Neural crest cell (in vitro differentiated cells): ENCODE measurements at regions not wholly inside any gene's neighbourhood (a gene's known extent, or its start where the extent isn't known, plus 50 kb on each side); places are given as distances from the start of the nearest gene placed in this dataset.

Source experiments
- DNase-seq: peaks from one replicate; pipeline ENCODE4 v3.0.0; 2021; ENCODE audit warnings: low read depth, mixed read lengths, low spot score
- H3K27ac Mint-ChIP-seq: one replicate; pipeline ENCODE4 v1.8.0; 2021; ENCODE audit warnings: mild to moderate bottlenecking, mixed read lengths; ENCODE audit not compliant: unreplicated experiment
- H3K27me3 Mint-ChIP-seq: 2 replicates; pipeline ENCODE4 v1.8.0; 2021; ENCODE audit warnings: low read depth, mild to moderate bottlenecking, mixed read lengths
- H3K36me3 Mint-ChIP-seq: 2 replicates; pipeline ENCODE4 v1.8.0; 2021; ENCODE audit warnings: low read depth, mild to moderate bottlenecking, mixed read lengths
- H3K4me1 Mint-ChIP-seq: 2 replicates; pipeline ENCODE4 v1.8.0; 2021; ENCODE audit warnings: mixed read lengths
- H3K4me3 Mint-ChIP-seq: one replicate; pipeline ENCODE4 v1.8.0; 2021; ENCODE audit warnings: mild to moderate bottlenecking, mixed read lengths
- H3K9me3 Mint-ChIP-seq: 2 replicates; pipeline ENCODE4 v1.8.0; 2021; ENCODE audit warnings: mixed read lengths
- CTCF ChIP-seq: fragments of 200-600 bp; sonication (generic); conservative IDR thresholded peaks from 2 replicates; pipeline ENCODE4 v1.5.0; 2021; ENCODE audit warnings: antibody characterized with exemption, mild to moderate bottlenecking

GRCh38 chr11:92625894-92626293 is 343.6 kb upstream of the MTNR1B start:
- no peak for TF ChIP-seq CTCF
- Mint-ChIP-seq H3K27ac (no peak overlapping the region), H3K27me3 (no peaks in the 10 kb centered on the region), H3K36me3 (peaks cover 5% of the 10 kb centered on the region), H3K4me1 (peaks cover 52% of the 10 kb centered on the region), H3K4me3 (no peak overlapping the region), H3K9me3 (peaks cover 2% of the 10 kb centered on the region)
- no peak for DNase-seq

DNA sequence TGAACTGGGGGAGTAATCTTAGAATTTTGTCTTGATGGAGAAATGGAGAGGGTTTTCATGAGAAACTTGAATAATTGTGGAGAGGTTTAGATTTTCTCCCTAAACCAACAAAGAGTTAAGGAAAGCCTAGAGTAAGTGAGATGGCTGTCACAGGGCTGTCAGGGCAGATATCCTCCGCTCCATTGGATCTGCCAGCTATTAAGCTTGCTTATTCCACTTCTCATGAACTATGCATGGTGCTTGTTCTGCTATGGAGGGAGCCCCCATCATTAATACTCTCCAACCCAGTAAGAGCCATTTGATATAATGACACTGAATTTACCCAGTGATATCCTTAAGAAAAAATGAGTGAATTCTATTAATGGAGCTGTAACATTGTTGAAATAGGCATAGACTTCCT is 342.8 kb upstream of the MTNR1B start:
- H3K4me1 Mint-ChIP-seq = peaks cover 52% of the 10 kb centered on the region
- no peak for DNase-seq
- no peak for TF ChIP-seq CTCF
- H3K9me3 Mint-ChIP-seq = peaks cover under 1% of the 10 kb centered on the region
- H3K27ac Mint-ChIP-seq = no peak overlapping the region
- H3K36me3 Mint-ChIP-seq = peaks cover 5% of the 10 kb centered on the region
- peak overlapping the region; percentile 11 for H3K4me3 Mint-ChIP-seq
- H3K27me3 Mint-ChIP-seq = no peaks in the 10 kb centered on the region

- no peak for TF ChIP-seq CTCF
- no peak for DNase-seq
- no peaks in the 10 kb centered on the region for H3K27me3 Mint-ChIP-seq
- H3K4me1 Mint-ChIP-seq = peaks cover 58% of the 10 kb centered on the region
- no peaks in the 10 kb centered on the region for H3K9me3 Mint-ChIP-seq
- no peak overlapping the region for H3K4me3 Mint-ChIP-seq
- H3K36me3 Mint-ChIP-seq = peaks cover 5% of the 10 kb centered on the region
- no peak overlapping the region for H3K27ac Mint-ChIP-seq
Measured at GRCh38 chr11:92627615-92628256, 341.7 kb upstream of the MTNR1B start.

DNA sequence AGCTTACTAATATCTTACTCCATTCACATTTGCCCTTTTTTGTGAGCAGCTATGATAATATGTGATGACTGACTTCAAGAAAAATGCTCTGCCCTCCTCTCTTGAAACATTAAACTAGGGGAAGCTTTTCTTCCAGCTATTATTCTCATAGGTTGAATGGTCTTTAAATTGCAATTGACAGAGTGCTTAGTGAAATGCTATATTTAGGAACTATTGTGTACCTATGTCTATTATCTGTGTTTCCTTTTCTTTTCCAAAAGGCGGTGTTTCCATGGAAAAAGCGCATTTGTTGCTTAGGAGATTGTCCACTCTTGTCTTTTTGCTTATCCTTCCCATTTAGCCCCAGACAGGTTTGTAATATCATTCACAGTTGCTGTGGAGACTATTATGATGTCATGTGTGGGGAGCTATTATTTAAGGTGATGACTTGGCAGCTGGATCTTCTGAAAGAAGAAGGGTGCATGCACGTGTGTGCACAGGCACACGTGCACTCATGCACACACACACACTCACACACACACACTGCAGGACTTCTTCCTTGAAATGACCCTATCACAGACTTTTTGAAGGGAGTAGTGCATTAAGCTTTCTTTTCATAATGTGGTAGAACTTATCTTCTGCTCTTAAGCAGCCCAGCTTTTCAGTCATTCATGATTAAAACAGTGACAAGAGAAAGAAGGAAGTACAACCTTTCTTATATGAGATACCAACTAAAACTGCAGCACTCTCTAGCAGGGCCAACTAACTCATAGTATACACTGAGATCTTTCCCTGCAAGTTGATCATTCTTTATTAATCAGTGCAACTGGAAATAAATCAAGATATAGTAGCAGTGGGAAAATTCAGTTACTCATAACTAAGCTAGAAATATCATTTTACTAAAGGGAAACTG is 340.8 kb upstream of the MTNR1B start:
- peaks cover 5% of the 10 kb centered on the region for H3K36me3 Mint-ChIP-seq
- H3K9me3 Mint-ChIP-seq = no peaks in the 10 kb centered on the region
- peak overlapping the region; percentile 66 for H3K27ac Mint-ChIP-seq
- no peak for DNase-seq
- H3K4me1 Mint-ChIP-seq = peaks cover 54% of the 10 kb centered on the region
- H3K4me3 Mint-ChIP-seq = peak overlapping the region; percentile 50
- H3K27me3 Mint-ChIP-seq = no peaks in the 10 kb centered on the region
- TF ChIP-seq CTCF = no peak

DNA sequence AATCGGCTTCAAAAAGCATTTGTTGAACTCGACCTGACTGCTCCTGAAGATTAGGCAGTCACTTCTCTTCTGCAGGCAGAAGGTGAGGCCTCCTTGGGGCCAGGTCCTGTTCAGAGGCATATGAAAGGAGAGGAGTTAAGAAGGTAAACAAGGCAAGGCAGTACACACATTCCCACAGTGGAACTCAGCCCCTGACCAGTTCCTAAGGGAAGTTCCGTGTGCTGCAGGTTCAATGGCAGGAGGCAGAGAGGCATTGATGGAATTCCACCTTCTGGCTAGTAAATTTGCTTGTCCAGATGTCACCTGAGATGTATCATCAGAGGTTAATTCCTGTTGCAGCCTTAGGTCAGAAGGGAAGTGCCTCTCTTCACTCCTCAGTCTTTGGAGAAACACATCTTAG is 337.0 kb upstream of the MTNR1B start:
- Mint-ChIP-seq H3K4me1 (peaks cover 54% of the 10 kb centered on the region), H3K27me3 (no peaks in the 10 kb centered on the region), H3K36me3 (no peaks in the 10 kb centered on the region), H3K27ac (no peak overlapping the region), H3K4me3 (no peak overlapping the region), H3K9me3 (no peaks in the 10 kb centered on the region)
- TF ChIP-seq CTCF = no peak
- no peak for DNase-seq
